ENCODE measurements at regions not wholly inside any gene's neighbourhood (a gene's known extent, or its start where the extent isn't known, plus 50 kb on each side); places are given as distances from the start of the nearest gene placed in this dataset.

DNA sequence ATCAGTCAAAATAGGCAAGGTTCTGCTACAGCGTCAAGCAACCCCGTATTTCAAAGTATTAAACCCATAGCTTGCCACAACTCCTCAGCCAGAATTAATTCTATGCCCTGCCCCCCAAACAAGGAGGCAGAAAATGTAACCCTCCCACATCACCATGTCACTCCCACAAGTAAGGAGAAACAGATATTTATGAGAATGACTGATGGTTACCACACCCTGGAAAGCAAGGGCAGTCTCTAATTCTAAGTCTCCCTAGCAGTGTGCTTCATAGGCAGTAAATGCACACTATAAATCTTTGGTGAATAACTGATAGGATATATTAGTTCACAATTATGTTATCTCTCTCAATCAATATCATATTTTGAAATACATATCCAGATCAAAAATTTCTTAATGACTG, 228.0 kb upstream of the SLC14A2 start (continued):
- TF ChIP-seq, protein P1, sequence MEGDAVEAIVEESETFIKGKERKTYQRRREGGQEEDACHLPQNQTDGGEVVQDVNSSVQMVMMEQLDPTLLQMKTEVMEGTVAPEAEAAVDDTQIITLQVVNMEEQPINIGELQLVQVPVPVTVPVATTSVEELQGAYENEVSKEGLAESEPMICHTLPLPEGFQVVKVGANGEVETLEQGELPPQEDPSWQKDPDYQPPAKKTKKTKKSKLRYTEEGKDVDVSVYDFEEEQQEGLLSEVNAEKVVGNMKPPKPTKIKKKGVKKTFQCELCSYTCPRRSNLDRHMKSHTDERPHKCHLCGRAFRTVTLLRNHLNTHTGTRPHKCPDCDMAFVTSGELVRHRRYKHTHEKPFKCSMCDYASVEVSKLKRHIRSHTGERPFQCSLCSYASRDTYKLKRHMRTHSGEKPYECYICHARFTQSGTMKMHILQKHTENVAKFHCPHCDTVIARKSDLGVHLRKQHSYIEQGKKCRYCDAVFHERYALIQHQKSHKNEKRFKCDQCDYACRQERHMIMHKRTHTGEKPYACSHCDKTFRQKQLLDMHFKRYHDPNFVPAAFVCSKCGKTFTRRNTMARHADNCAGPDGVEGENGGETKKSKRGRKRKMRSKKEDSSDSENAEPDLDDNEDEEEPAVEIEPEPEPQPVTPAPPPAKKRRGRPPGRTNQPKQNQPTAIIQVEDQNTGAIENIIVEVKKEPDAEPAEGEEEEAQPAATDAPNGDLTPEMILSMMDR (IDR thresholded peaks at IDR 0.05 in 2 of 3, conservative IDR thresholded peaks at IDR 0.05 in 1 of 3; ENCODE audit: borderline replicate concordance in 1 of 3, insufficient read depth in 1 of 3, low read depth in 2 of 3, low read length in 2 of 3), result no peak
- TF ChIP-seq ZFX (IDR thresholded peaks at IDR 0.05), result no peak
- no peak for TF ChIP-seq REST (IDR thresholded peaks at IDR 0.05; ENCODE audit: low read depth)

GRCh38 chr18:45398448-45398847, 216.8 kb upstream of the SLC14A2 start:
- Histone ChIP-seq H3K4me1 (ENCODE audit: control insufficient read depth in 1 of 2, insufficient read depth in 2 of 2, low read length in 2 of 2) (no peaks in the 10 kb centered on the region), H3K27ac (ENCODE audit: low read depth, low read length) (no peak overlapping the region), H3K4me3 (replicated peaks in 1 of 2; ENCODE audit: low read depth in 1 of 2, low read length in 2 of 2) (no peak overlapping the region), H3K79me2 (ENCODE audit: insufficient read depth, low read length) (no peaks in the 10 kb centered on the region), H3K36me3 (ENCODE audit: control insufficient read depth in 1 of 2, insufficient read depth in 2 of 2, low read length in 2 of 2) (no peaks in the 10 kb centered on the region), H3K9me3 (ENCODE audit: control insufficient read depth in 1 of 2, insufficient read depth in 1 of 2, low read depth in 1 of 2, low read length in 2 of 2) (no peaks in the 10 kb centered on the region), H3K9me2 (ENCODE audit: insufficient read depth) (no peaks in the 10 kb centered on the region), H3K9ac (ENCODE audit: low read length) (no peak overlapping the region), H4K20me1 (ENCODE audit: insufficient read depth) (no peaks in the 10 kb centered on the region), H3K4me2 (ENCODE audit: low read length) (no peak overlapping the region), H3K27me3 (ENCODE audit: insufficient read depth, low read length) (no peaks in the 10 kb centered on the region), H2AFZ (ENCODE audit: low read depth, low read length, poor library complexity, severe bottlenecking) (no peak overlapping the region)
- BruUV-seq (replicated peaks), result no TSS peak
- POLR2A ChIA-PET, result no interaction called here
- intact Hi-C loops (cut with micrococcal nuclease), result no loop called here
- no peak for TF ChIP-seq FOSL1 (IDR thresholded peaks at IDR 0.05; ENCODE audit: low read depth)
- TF ChIP-seq, protein P1 (IDR thresholded peaks at IDR 0.05 in 2 of 3, conservative IDR thresholded peaks at IDR 0.05 in 1 of 3; ENCODE audit: borderline replicate concordance in 1 of 3, insufficient read depth in 1 of 3, low read depth in 2 of 3, low read length in 2 of 3), result no peak
- TF ChIP-seq ELF1 (IDR thresholded peaks at IDR 0.05; ENCODE audit: borderline replicate concordance, low read depth), result no peak
- no peak for TF ChIP-seq SRF (IDR thresholded peaks at IDR 0.05; ENCODE audit: low read depth)
- no peak for TF ChIP-seq CEBPB (IDR thresholded peaks at IDR 0.05; ENCODE audit: low read depth)
- TF ChIP-seq POLR2A (IDR thresholded peaks at IDR 0.05; ENCODE audit: borderline replicate concordance, extremely low read depth, insufficient read depth, insufficient read length), result no peak
- TF ChIP-seq, protein P2, sequence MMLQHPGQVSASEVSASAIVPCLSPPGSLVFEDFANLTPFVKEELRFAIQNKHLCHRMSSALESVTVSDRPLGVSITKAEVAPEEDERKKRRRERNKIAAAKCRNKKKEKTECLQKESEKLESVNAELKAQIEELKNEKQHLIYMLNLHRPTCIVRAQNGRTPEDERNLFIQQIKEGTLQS (IDR thresholded peaks at IDR 0.05), result no peak
- CTCF ChIA-PET, result no interaction called here
- ATAC-seq (no peak), DNase-seq (ENCODE audit: low read depth, low spot score) (no peak)
- RAD21 ChIA-PET (ENCODE audit: low non-redundant PET in 1 of 2, low total read pairs in 2 of 2, uncharacterized antibody in 2 of 2, unreplicated experiment in 2 of 2), result no interaction called here
